GM18511 (cell line): ENCODE measurements at regions not wholly inside any gene's neighbourhood (a gene's known extent, or its start where the extent isn't known, plus 50 kb on each side); places are given as distances from the start of the nearest gene placed in this dataset.
A peak's percentile ranks its signal among the peaks of the same experiment; 100 is the strongest.

Experiments used
- ATAC-seq: cut with Tn5 transposase; IDR thresholded peaks from one replicate; pipeline ENCODE4 v1.9.1; 2021; ENCODE audit warnings: mild to moderate bottlenecking, moderate library complexity; ENCODE audit not compliant: unreplicated experiment

- no peak for ATAC-seq
Measured at GRCh38 chr3:59311231-59311630, 261.4 kb upstream of the CFAP20DC start.

GRCh38 chr3:59310736-59311135 lies 260.9 kb upstream of the CFAP20DC start:
- no peak for ATAC-seq

- ATAC-seq = no peak
Measured at GRCh38 chr3:59308684-59309083, 258.9 kb upstream of the CFAP20DC start.

- ATAC-seq = no peak
Measured at GRCh38 chr3:59308001-59308400, 258.2 kb upstream of the CFAP20DC start.

- no peak for ATAC-seq
Measured at GRCh38 chr3:59306436-59306835, 256.6 kb upstream of the CFAP20DC start.

GRCh38 chr3:59304296-59304695 lies 254.5 kb upstream of the CFAP20DC start:
- ATAC-seq = no peak

- no peak for ATAC-seq
Measured at GRCh38 chr3:59303452-59303851, 253.6 kb upstream of the CFAP20DC start.

- no peak for ATAC-seq
Measured at GRCh38 chr3:59302442-59302841, 252.6 kb upstream of the CFAP20DC start.

- no peak for ATAC-seq
Measured at GRCh38 chr3:59300733-59301132, 250.9 kb upstream of the CFAP20DC start.

GRCh38 chr3:59299561-59299960 lies 249.7 kb upstream of the CFAP20DC start:
- no peak for ATAC-seq

GRCh38 chr3:59290358-59290757 lies 240.5 kb upstream of the CFAP20DC start:
- ATAC-seq = no peak

- no peak for ATAC-seq
Measured at GRCh38 chr3:59289831-59290230, 240.0 kb upstream of the CFAP20DC start.

- ATAC-seq = no peak
Measured at GRCh38 chr3:59288951-59289350, 239.1 kb upstream of the CFAP20DC start.

- peak; percentile 58 for ATAC-seq
Measured at GRCh38 chr3:59286791-59287531, 237.1 kb upstream of the CFAP20DC start.

- ATAC-seq = no peak
Measured at GRCh38 chr3:59285560-59285959, 235.7 kb upstream of the CFAP20DC start.

GRCh38 chr3:59284926-59285325 lies 235.1 kb upstream of the CFAP20DC start:
- ATAC-seq = no peak

- no peak for ATAC-seq
Measured at GRCh38 chr3:59280113-59280512, 230.3 kb upstream of the CFAP20DC start.

GRCh38 chr3:59277816-59278215 lies 228.0 kb upstream of the CFAP20DC start:
- no peak for ATAC-seq

GRCh38 chr3:59277201-59277600 lies 227.4 kb upstream of the CFAP20DC start:
- no peak for ATAC-seq

- no peak for ATAC-seq
Measured at GRCh38 chr3:59273976-59274375, 224.2 kb upstream of the CFAP20DC start.

- no peak for ATAC-seq
Measured at GRCh38 chr3:59271971-59272370, 222.1 kb upstream of the CFAP20DC start.

- ATAC-seq = no peak
Measured at GRCh38 chr3:59270921-59271320, 221.1 kb upstream of the CFAP20DC start.

- ATAC-seq = no peak
Measured at GRCh38 chr3:59270209-59270608, 220.4 kb upstream of the CFAP20DC start.
